GM23248 (cell line): ENCODE measurements at regions not wholly inside any gene's neighbourhood (a gene's known extent, or its start where the extent isn't known, plus 50 kb on each side); places are given as distances from the start of the nearest gene placed in this dataset.

Experiments used
- EZH2 ChIP-seq: fragments of 200-600 bp; sonication (generic); IDR thresholded peaks from 2 replicates; pipeline ENCODE4 v1.6.1; 2018; ENCODE audit warnings: antibody characterized with exemption, mild to moderate bottlenecking; ENCODE audit not compliant: insufficient read depth, poor library complexity, severe bottlenecking
- EZH2phosphoT487 ChIP-seq: fragments of 200-600 bp; sonication (generic); IDR thresholded peaks from 2 replicates; pipeline ENCODE4 v1.6.1; 2018; ENCODE audit warnings: antibody characterized with exemption, moderate library complexity, mild to moderate bottlenecking, low read depth; ENCODE audit not compliant: insufficient read depth

GRCh38 chr5:40082313-40082712 lies 597.4 kb upstream of the PTGER4 start:
- TF ChIP-seq EZH2: no peak
- no peak for TF ChIP-seq EZH2phosphoT487
